ENCODE measurements at regions not wholly inside any gene's neighbourhood (a gene's known extent, or its start where the extent isn't known, plus 50 kb on each side); places are given as distances from the start of the nearest gene placed in this dataset.

DNA sequence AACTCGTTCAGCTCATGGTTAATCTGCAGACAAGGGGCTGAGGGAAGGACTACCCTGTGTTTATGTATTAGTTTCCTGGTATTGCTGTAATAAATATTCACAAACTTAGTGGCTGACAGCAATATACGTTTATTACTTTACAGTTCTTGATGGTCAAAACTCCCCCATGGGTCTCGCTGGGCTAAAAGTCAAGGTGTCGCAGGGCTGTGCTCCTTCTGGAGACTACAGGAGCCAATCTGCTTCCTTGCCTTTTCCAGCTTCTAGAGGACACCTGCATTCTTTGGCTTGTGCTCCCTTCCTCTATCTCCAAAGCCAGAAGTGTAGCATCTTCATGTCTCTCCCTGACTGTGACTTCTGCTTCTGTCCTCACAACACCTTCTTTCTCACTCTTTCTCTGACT is 653.8 kb upstream of the RIOK2 start:
- TF ChIP-seq POLR2A (IDR thresholded peaks at IDR 0.05; ENCODE audit: low read depth, low read length) (no peak), TAF1 (IDR thresholded peaks at IDR 0.05; ENCODE audit: borderline replicate concordance, low read depth, low read length) (no peak), POLR2AphosphoS5 (IDR thresholded peaks at IDR 0.05; ENCODE audit: low read depth, low read length) (no peak)

All from GM12892 (cell line).